HG02610 (cell line): ENCODE measurements at regions not wholly inside any gene's neighbourhood (a gene's known extent, or its start where the extent isn't known, plus 50 kb on each side); places are given as distances from the start of the nearest gene placed in this dataset.
"Not testable (repeated sequence)": the region's sequence is repeated elsewhere in the genome, so short reads cannot be mapped to it uniquely, and the experiment has no call there.

Source experiments
- ATAC-seq: cut with Tn5 transposase; IDR thresholded peaks from one replicate; pipeline ENCODE4 v1.9.1; 2021; ENCODE audit warnings: mild to moderate bottlenecking, moderate library complexity; ENCODE audit not compliant: unreplicated experiment

DNA sequence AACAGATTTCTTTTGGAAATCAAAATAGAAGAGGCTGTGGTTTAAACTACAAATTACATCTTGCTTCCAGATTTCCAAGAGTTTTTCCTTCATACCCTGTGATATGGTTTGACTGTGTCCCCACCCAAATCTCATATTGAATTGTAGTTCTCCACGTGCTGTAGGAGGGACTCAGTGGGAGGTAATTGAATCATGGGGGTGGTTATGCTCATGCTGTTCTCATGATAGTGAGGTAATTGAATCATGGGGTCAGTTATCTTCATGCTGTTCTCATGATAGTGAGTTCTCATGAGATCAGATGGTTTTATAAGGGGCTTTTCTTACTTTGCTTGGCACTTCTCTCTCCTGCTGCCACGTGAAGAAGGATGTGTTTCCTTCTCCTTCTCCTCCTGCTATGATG is 687.0 kb upstream of the ZNF608 start:
- ATAC-seq: no peak

GRCh38 chr5:125439243-125439642 is 692.8 kb upstream of the ZNF608 start:
- ATAC-seq: no peak

- no peak for ATAC-seq
Observed at GRCh38 chr5:125440905-125441304, 694.5 kb upstream of the ZNF608 start.

DNA sequence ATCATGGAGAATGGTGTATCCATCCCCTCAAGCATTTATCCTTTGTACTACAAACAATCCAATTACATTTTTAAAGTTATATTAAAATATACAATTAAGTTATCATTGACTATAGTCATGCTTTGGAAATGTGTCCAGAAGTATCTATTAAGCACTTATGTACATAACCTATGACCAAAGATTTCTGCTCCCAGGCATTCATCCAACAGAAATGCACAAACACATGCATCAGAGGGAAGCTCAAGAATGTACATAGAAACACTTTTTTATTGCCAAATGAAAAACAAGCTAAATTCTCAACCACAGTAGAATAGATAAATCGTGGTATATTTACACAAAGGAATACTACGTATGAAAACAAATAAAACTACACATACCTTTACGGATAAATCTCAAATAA is 700.5 kb upstream of the ZNF608 start:
- ATAC-seq: no peak

DNA sequence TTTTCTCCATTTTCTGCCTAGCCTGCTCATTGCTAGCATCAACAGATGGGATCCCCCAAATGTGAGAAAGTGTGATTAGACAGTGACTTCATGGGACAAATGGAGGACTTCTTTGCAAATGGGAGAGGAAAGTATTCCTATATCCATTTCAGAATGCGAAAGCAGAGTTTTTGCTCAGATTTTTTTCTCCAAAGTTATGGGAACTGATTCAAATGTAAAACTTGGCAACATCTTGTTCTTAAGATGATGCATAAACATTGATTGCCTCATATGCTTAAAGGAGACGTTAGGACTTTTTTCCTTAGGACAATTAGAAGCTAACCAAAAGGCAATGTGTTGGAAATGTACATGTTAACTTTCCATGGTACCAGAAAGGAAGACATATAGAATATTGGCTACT is 704.3 kb upstream of the ZNF608 start:
- no peak for ATAC-seq

GRCh38 chr5:125451622-125452021 is 705.2 kb upstream of the ZNF608 start:
- ATAC-seq: no peak

- no peak for ATAC-seq
Observed at GRCh38 chr5:125452991-125453390, 706.6 kb upstream of the ZNF608 start.

GRCh38 chr5:125455041-125455440 is 708.6 kb upstream of the ZNF608 start:
- no peak for ATAC-seq

GRCh38 chr5:125456005-125456404 is 709.6 kb upstream of the ZNF608 start:
- not testable (repeated sequence) for ATAC-seq

DNA sequence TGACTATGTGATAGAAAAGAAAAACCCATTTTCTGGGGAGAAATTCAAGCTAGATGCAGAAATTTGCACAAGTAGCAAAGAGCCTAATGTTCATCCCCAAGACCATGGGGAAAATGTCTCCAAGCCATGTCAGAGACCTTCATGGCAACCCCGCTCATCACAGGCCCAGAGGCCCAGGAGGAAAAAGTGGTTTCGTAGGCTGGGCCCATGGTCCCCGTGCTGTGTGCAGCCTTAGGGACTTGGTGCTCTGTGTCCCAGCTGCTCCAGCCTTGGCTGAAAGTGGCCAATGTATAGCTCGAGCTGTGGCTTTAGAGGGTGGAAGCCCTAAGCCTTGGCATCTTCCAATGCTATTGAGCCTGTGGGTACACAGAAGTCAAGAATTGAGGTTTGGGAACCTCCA is 711.2 kb upstream of the ZNF608 start:
- ATAC-seq: no peak

DNA sequence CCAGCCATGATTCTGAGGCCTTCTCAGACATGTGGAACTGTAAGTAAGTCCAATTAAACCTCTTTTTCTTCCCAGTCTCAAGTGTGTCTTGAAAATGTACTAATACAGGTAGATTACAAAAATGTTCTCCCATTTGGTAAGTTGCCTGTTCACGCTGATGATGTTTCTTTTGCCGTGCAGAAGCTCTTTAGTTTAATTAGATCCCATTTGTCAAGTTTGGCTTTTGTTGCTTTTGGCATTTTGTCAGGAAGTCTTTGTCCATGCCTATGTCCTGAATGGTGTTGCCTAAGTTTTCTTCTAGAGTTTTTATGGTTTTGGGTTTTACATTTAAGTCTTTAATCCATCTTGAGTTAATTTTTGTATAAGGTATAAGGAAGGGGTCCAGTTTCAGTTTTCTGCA is 712.5 kb upstream of the ZNF608 start:
- not testable (repeated sequence) for ATAC-seq

- ATAC-seq: no peak
Observed at GRCh38 chr5:125461641-125462072, 715.2 kb upstream of the ZNF608 start.

DNA sequence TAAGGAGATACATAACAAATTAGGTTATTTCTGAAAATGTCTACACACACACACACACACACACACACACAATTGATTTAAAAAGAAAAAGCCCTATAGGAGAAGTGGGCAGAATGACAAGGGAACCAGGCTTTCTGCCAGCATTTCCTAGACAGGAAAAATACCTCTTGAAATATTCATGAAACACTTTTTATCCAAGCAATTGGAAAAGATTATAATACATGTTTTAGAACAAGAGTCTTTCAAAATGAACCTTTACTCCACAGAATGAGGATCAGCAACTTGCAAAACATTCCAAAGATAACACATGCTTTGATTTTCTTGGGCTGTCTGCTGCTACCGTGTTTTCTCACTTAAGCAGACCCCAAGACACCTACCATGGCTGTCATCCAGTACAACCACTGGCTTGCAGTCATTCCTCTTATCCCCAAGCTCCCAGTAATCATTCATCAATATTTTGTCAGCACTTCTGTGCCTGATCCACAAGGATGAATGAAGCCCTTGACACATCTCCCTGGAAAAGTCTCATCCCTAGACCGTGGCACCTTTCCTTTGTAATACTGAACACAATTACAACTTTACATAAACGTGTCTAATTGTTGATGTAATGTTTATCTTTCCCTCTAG is 717.1 kb upstream of the ZNF608 start:
- no peak for ATAC-seq

DNA sequence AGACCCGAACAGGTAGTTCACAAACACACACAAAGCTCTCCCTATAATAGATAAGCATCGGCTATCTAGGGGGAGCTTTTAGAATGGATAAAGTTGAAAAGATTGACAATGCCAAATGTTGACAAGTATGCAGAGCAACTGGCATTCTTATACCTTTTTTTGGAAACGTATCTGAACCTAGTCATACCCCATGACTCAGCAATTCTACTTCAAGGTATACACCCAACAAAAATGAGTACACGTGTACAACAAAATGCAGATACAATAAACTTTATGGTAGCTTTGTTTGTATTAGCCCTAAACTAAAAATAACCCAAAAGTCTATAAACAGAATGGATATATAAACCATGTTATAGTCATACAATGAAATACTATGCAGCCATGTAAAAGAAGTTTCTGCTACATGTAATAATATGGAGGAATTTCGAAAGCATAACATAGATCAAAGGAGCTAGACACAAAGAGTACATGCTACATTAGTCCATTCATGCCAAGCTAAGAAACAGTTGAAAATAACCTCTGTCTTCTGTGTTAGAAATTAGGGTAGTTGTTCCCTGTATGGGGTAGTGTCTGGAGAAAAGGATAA is 718.5 kb upstream of the ZNF608 start:
- no peak for ATAC-seq

DNA sequence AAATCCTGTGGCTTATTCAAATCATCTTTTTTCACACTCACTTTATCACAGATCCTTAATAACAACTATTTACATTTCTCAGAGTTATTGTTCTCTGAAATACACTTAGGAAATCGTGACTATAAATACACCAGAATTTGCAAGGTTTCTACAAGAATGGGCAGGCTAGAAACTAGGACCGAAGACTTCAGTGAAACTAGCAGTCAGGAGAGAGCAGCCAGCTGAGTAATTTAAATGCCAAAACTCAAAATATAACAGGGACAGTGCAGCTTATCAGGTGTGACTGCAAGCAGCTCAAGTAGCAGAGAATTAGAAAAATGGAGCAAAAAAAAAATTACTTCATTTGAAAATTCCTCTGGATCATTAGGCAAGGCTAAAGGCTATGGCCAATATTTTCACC is 719.3 kb upstream of the ZNF608 start:
- ATAC-seq: no peak

DNA sequence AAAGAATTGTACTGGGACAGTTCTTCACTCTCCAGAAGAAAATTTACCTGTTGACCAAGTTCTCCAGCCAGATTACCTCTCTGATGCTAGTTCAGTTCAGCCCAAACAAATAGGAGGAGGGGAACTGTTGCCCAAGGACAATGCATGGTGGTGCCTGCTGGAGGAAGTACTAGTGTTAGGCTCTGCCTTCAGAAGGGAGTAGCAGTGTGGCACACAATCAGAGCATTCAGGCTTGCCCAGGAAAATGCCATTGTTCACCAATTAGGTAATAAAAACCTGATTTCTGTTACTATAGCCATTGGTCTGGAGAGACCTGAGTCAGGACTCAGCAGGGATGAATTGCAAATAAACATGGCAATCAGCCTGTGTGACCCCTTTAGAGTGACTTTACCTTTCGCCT is 720.8 kb upstream of the ZNF608 start:
- no peak for ATAC-seq

- no peak for ATAC-seq
Observed at GRCh38 chr5:125470280-125470902, 724.0 kb upstream of the ZNF608 start.

DNA sequence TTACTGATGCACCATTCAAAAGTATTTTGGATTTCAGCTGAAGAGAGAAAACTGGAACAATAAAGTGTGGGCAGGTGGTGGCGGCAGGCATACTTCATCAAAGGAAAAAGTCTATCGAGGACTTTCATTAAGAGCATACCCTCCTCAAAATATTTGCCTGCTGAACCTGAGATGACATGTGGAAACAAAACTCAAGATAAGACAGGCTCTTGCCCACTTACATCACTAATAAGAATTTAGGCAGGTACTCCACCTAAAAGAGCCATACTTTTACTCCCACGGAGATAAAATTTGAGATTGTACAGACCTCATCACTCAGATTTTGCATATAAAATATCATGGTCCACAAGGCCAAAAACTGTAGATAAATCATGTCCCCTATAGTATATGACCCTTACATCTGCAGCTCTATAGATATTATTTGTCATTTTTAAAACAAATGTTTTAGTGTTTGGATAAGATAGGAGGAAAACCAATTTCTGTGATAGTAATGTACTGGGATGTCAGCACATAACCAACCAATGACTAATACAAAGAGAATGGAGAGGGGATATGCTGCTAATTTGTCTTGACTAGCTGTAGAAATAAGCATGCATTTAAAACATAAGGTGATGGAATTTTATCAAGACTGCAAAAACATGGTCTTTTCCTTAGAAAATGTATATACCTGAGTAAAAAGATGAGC is 730.6 kb upstream of the ZNF608 start:
- no peak for ATAC-seq

- no peak for ATAC-seq
Observed at GRCh38 chr5:125477586-125477975, 731.1 kb upstream of the ZNF608 start.

GRCh38 chr5:125478599-125478998 is 732.2 kb upstream of the ZNF608 start:
- ATAC-seq: no peak

- ATAC-seq: no peak
Observed at GRCh38 chr5:125480911-125481310, 734.5 kb upstream of the ZNF608 start.
